GM23338 (cell line): ENCODE measurements at regions not wholly inside any gene's neighbourhood (a gene's known extent, or its start where the extent isn't known, plus 50 kb on each side); places are given as distances from the start of the nearest gene placed in this dataset.

ENCODE experiments used
- ATAC-seq: fragments of 200-7000 bp; cut with Tn5 transposase; 3 replicates; pipeline ENCODE4 v1.9.1; 2020
- DNase-seq: peaks from one replicate; pipeline ENCODE4 v3.0.0-alpha.2; 2015; ENCODE audit warnings: low spot score
- H2AFZ ChIP-seq: fragments of 200-600 bp; sonication (generic); 2 replicates; pipeline ENCODE4 v1.8.0; 2016; ENCODE audit warnings: antibody characterized with exemption, mild to moderate bottlenecking, moderate library complexity
- H3F3A ChIP-seq: fragments of 200-600 bp; sonication (generic); replicated peaks from 2 replicates; pipeline ENCODE4 v1.8.0; 2017; ENCODE audit warnings: antibody characterized with exemption, mixed run types, low read depth
- H3K27ac ChIP-seq: fragments of 200-600 bp; sonication (generic); 2 replicates; pipeline ENCODE4 v1.6.1; 2016; ENCODE audit warnings: low read depth
- H3K27me3 ChIP-seq: fragments of 200-600 bp; sonication (generic); 2 replicates; pipeline ENCODE4 v1.8.0; 2016; ENCODE audit warnings: mild to moderate bottlenecking, mixed run types, moderate library complexity; ENCODE audit not compliant: insufficient read depth
- H3K36me3 ChIP-seq: fragments of 200-600 bp; sonication (generic); 2 replicates; pipeline ENCODE4 v1.8.0; 2016; ENCODE audit warnings: mild to moderate bottlenecking; ENCODE audit not compliant: insufficient read depth
- H3K4me1 ChIP-seq: fragments of 200-600 bp; sonication (generic); 2 replicates; pipeline ENCODE4 v1.8.0; 2016; ENCODE audit warnings: mild to moderate bottlenecking, moderate library complexity; ENCODE audit not compliant: insufficient read depth
- H3K4me2 ChIP-seq: fragments of 200-600 bp; sonication (generic); 2 replicates; pipeline ENCODE4 v1.7.1; 2017; ENCODE audit warnings: mixed run types
- H3K4me3 ChIP-seq: fragments of 200-600 bp; sonication (generic); 2 replicates; pipeline ENCODE4 v1.6.1; 2016; ENCODE audit warnings: mixed run types
- H3K79me2 ChIP-seq: fragments of 200-600 bp; sonication (generic); replicated peaks from 2 replicates; pipeline ENCODE4 v1.8.0; 2017; ENCODE audit warnings: mild to moderate bottlenecking; ENCODE audit not compliant: insufficient read depth
- H3K9me2 ChIP-seq: fragments of 200-600 bp; sonication (generic); 2 replicates; pipeline ENCODE4 v1.8.0; 2017; ENCODE audit not compliant: insufficient read depth
- H4K20me1 ChIP-seq: fragments of 200-600 bp; sonication (generic); replicated peaks from 2 replicates; pipeline ENCODE4 v1.8.0; 2017; ENCODE audit warnings: mild to moderate bottlenecking; ENCODE audit not compliant: insufficient read depth
- H3K27ac Mint-ChIP-seq: 2 replicates; pipeline ENCODE4 v1.8.0; 2020; ENCODE audit warnings: inconsistent platforms, mild to moderate bottlenecking, moderate library complexity, mixed read lengths
- H3K27me3 Mint-ChIP-seq: 3 replicates; pipeline ENCODE4 v1.8.0; 2022; ENCODE audit warnings: low read depth, mild to moderate bottlenecking, moderate library complexity, mixed read lengths, inconsistent platforms; ENCODE audit not compliant: insufficient read depth, poor library complexity
- H3K36me3 Mint-ChIP-seq: 3 replicates; pipeline ENCODE4 v1.8.0; 2021; ENCODE audit warnings: low read depth, mild to moderate bottlenecking, inconsistent platforms, moderate library complexity, mixed read lengths
- H3K4me1 Mint-ChIP-seq: 3 replicates; pipeline ENCODE4 v1.8.0; 2020; ENCODE audit warnings: mild to moderate bottlenecking, inconsistent platforms, mixed read lengths
- H3K4me3 Mint-ChIP-seq: 3 replicates; pipeline ENCODE4 v1.8.0; 2021; ENCODE audit warnings: moderate library complexity, mild to moderate bottlenecking, inconsistent platforms, mixed read lengths
- H3K9me3 Mint-ChIP-seq: 3 replicates; pipeline ENCODE4 v1.8.0; 2020; ENCODE audit warnings: moderate library complexity, mild to moderate bottlenecking, inconsistent platforms, mixed read lengths
- CREB1 ChIP-seq: fragments of 250-450 bp; sonication (Bioruptor Pico); IDR thresholded peaks from 2 replicates; pipeline ENCODE4 v1.5.0; 2020; ENCODE audit warnings: low read depth, mild to moderate bottlenecking, moderate library complexity
- CTCF ChIP-seq, 2 experiments: fragments of 200-600 bp in 1 of 2; sonication (generic) in 1 of 2; conservative IDR thresholded peaks; 2 replicates each; pipeline versions ENCODE4 v1.5.1 to v1.6.1; 2016 to 2017; ENCODE audit warnings: antibody characterized with exemption in 2 of 2, low read depth in 2 of 2, mild to moderate bottlenecking in 2 of 2, moderate library complexity in 1 of 2
- ETS1 ChIP-seq: IDR thresholded peaks from 2 replicates; pipeline ENCODE4 v1.6.1; 2016; ENCODE audit warnings: antibody characterized with exemption
- EZH2 ChIP-seq: fragments of 200-600 bp; sonication (generic); IDR thresholded peaks from one replicate; pipeline ENCODE4 v1.8.0; 2017; ENCODE audit warnings: antibody characterized with exemption, mild to moderate bottlenecking, low read depth; ENCODE audit not compliant: unreplicated experiment
- EZH2phosphoT487 ChIP-seq: fragments of 200-600 bp; sonication (generic); IDR thresholded peaks from one replicate; pipeline ENCODE4 v1.8.1; 2018; ENCODE audit warnings: antibody characterized with exemption; ENCODE audit not compliant: unreplicated experiment
- JUNB ChIP-seq: IDR thresholded peaks from one replicate; pipeline ENCODE4 v1.6.1; 2016; ENCODE audit warnings: antibody characterized with exemption; ENCODE audit not compliant: unreplicated experiment
- NANOG ChIP-seq: IDR thresholded peaks from 2 replicates; pipeline ENCODE4 v1.6.1; 2016; ENCODE audit warnings: antibody characterized with exemption, borderline replicate concordance
- POLR2AphosphoS5 ChIP-seq: IDR thresholded peaks from 2 replicates; pipeline ENCODE4 v1.6.1; 2016; ENCODE audit warnings: antibody characterized with exemption, low read depth
- REST ChIP-seq: IDR thresholded peaks from one replicate; pipeline ENCODE4 v1.6.1; 2018; ENCODE audit warnings: antibody characterized with exemption; ENCODE audit not compliant: unreplicated experiment
- STAT1 ChIP-seq: IDR thresholded peaks from one replicate; pipeline ENCODE4 v1.6.1; 2016; ENCODE audit warnings: antibody characterized with exemption; ENCODE audit not compliant: unreplicated experiment
- ZNF114 ChIP-seq: fragments of 250-450 bp; sonication (Bioruptor Pico); IDR thresholded peaks from 2 replicates; pipeline ENCODE4 v1.5.0; 2020; ENCODE audit warnings: mild to moderate bottlenecking, moderate library complexity
- ZNF331 ChIP-seq: fragments of 250-450 bp; sonication (Bioruptor Pico); IDR thresholded peaks from 2 replicates; pipeline ENCODE4 v1.5.0; 2020; ENCODE audit warnings: low read depth, mild to moderate bottlenecking, moderate library complexity
- ZNF462 ChIP-seq: fragments of 250-450 bp; sonication (Bioruptor Pico); IDR thresholded peaks from 2 replicates; pipeline ENCODE4 v1.5.0; 2020; ENCODE audit warnings: mild to moderate bottlenecking, moderate library complexity

DNA sequence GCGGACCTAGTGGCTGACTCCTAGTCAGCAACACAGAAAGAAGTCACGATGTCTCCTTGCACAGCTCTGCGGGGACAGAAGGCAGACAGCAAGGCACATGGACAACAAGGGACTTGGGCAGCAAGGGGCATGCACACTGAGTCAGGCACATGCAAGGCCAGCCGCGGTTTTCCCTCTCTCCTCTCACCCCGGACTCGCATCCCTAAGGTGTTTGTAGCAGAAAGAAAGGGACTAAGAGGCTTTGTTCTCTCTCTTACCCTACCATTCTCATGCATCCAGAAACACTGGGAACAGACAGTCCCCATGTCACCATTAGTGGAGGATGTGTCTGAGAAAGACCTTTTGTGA lies 193.3 kb upstream of the PHF14 start:
- H3K9me2 ChIP-seq = no peaks in the 10 kb centered on the region
- H3K79me2 ChIP-seq = no peaks in the 10 kb centered on the region
- Mint-ChIP-seq H3K27me3 (peaks cover 2% of the 10 kb centered on the region), H3K36me3 (no peaks in the 10 kb centered on the region; the same call in 2 of the 3 replicates), H3K4me3 (no peak overlapping the region), H3K4me1 (no peaks in the 10 kb centered on the region; the same call in 2 of the 3 replicates), H3K27ac (no peak overlapping the region), H3K9me3 (no peaks in the 10 kb centered on the region)
- H3K4me2 ChIP-seq = no peak overlapping the region
- no peak overlapping the region for H3K27ac ChIP-seq
- no peaks in the 10 kb centered on the region for H3F3A ChIP-seq
- no peaks in the 10 kb centered on the region for H4K20me1 ChIP-seq
- H3K4me1 ChIP-seq = no peaks in the 10 kb centered on the region
- ATAC-seq = peak; percentile 77
- H3K27me3 ChIP-seq = no peaks in the 10 kb centered on the region
- peak overlapping the region; percentile 72 for H2AFZ ChIP-seq
- TF ChIP-seq REST (no peak), ETS1 (no peak), POLR2AphosphoS5 (no peak), EZH2phosphoT487 (no peak), ZNF331 (CRISPR knock-in tag) (no peak), CREB1 (CRISPR knock-in tag) (no peak), NANOG (no peak), ZNF462 (CRISPR knock-in tag) (no peak), STAT1 (no peak), ZNF114 (no peak), JUNB (no peak), EZH2 (no peak), CTCF (conservative IDR thresholded peaks at IDR 0.05; ENCODE audit: low read depth in 2 of 2) (no peak)
- DNase-seq = peak; percentile 23
- no peak overlapping the region for H3K4me3 ChIP-seq
- no peaks in the 10 kb centered on the region for H3K36me3 ChIP-seq
